ENCODE measurements at regions not wholly inside any gene's neighbourhood (a gene's known extent, or its start where the extent isn't known, plus 50 kb on each side); places are given as distances from the start of the nearest gene placed in this dataset.
A peak's percentile ranks its signal among the peaks of the same experiment; 100 is the strongest.

- intact Hi-C loops (cut with micrococcal nuclease) = no loop called here
- DNase-seq (no peak), ATAC-seq (ENCODE audit: low read depth) (no peak)
- Mint-ChIP-seq H3K4me1 (no peaks in the 10 kb centered on the region), H3K9me3 (peaks cover 3% of the 10 kb centered on the region), H3K27me3 (peaks cover 5% of the 10 kb centered on the region), H3K36me3 (ENCODE audit: low read depth) (no peaks in the 10 kb centered on the region), H3K27ac (no peak overlapping the region), H3K4me3 (no peak overlapping the region)
- no peak for TF ChIP-seq CTCF (IDR thresholded peaks at IDR 0.05)
- ChIA-PET POLR2A (no interaction called here), CTCF (no interaction called here)
These were observed 221.7 kb downstream of the HHIPL2 start for GRCh38 chr1:222326006-222326709.

- DNase-seq = no peak
- Mint-ChIP-seq H3K9me3 (peaks cover 3% of the 10 kb centered on the region), H3K27me3 (peaks cover 6% of the 10 kb centered on the region), H3K36me3 (ENCODE audit: low read depth) (no peaks in the 10 kb centered on the region), H3K27ac (no peak overlapping the region), H3K4me1 (no peaks in the 10 kb centered on the region), H3K4me3 (no peak overlapping the region)
- intact Hi-C loops (cut with micrococcal nuclease) = no loop called here
- TF ChIP-seq CTCF (IDR thresholded peaks at IDR 0.05) = no peak
- no peak for ATAC-seq (ENCODE audit: low read depth)
- CTCF ChIA-PET = no interaction called here
- POLR2A ChIA-PET = no interaction called here
These were observed 222.4 kb downstream of the HHIPL2 start for GRCh38 chr1:222325506-222325905.

GRCh38 chr1:222314839-222315238 lies 233.1 kb downstream of the HHIPL2 start:
- DNase-seq (no peak), ATAC-seq (ENCODE audit: low read depth) (no peak)
- H3K4me3 Mint-ChIP-seq = no peak overlapping the region
- no peaks in the 10 kb centered on the region for H3K9me3 Mint-ChIP-seq
- ChIA-PET POLR2A (interaction anchor here (0.6 kb wide), 1 partner anchor 328 kb away, joined by 3 read pairs; no protein-coding TSS in a partner anchor), CTCF (no interaction called here)
- H3K27ac Mint-ChIP-seq = no peak overlapping the region
- peaks cover 15% of the 10 kb centered on the region for H3K27me3 Mint-ChIP-seq
- no peaks in the 10 kb centered on the region for H3K36me3 Mint-ChIP-seq (ENCODE audit: low read depth)
- TF ChIP-seq CTCF (IDR thresholded peaks at IDR 0.05) = no peak
- H3K4me1 Mint-ChIP-seq = no peaks in the 10 kb centered on the region
- intact Hi-C loops (cut with micrococcal nuclease) = no loop called here

- ATAC-seq (ENCODE audit: low read depth) (peak; percentile 28), DNase-seq (no peak)
- Mint-ChIP-seq H3K4me3 (no peak overlapping the region), H3K27me3 (peaks cover 3% of the 10 kb centered on the region), H3K27ac (no peak overlapping the region), H3K9me3 (no peaks in the 10 kb centered on the region), H3K4me1 (no peaks in the 10 kb centered on the region), H3K36me3 (ENCODE audit: low read depth) (no peaks in the 10 kb centered on the region)
- CTCF ChIA-PET = no interaction called here
- POLR2A ChIA-PET = no interaction called here
- intact Hi-C loops (cut with micrococcal nuclease) = no loop called here
- TF ChIP-seq CTCF (IDR thresholded peaks at IDR 0.05) = no peak
These were observed 237.1 kb downstream of the HHIPL2 start for GRCh38 chr1:222310836-222311235.

GRCh38 chr1:222307621-222308020 lies 240.3 kb downstream of the HHIPL2 start:
- no peak for TF ChIP-seq CTCF (IDR thresholded peaks at IDR 0.05)
- H3K27me3 Mint-ChIP-seq = no peaks in the 10 kb centered on the region
- no peak overlapping the region for H3K27ac Mint-ChIP-seq
- ATAC-seq (ENCODE audit: low read depth) (no peak), DNase-seq (no peak)
- intact Hi-C loops (cut with micrococcal nuclease) = no loop called here
- H3K4me3 Mint-ChIP-seq = no peak overlapping the region
- ChIA-PET CTCF (no interaction called here), POLR2A (no interaction called here)
- no peaks in the 10 kb centered on the region for H3K4me1 Mint-ChIP-seq
- H3K36me3 Mint-ChIP-seq (ENCODE audit: low read depth) = no peaks in the 10 kb centered on the region
- no peaks in the 10 kb centered on the region for H3K9me3 Mint-ChIP-seq
